ENCODE measurements at regions not wholly inside any gene's neighbourhood (a gene's known extent, or its start where the extent isn't known, plus 50 kb on each side); places are given as distances from the start of the nearest gene placed in this dataset.

DNA sequence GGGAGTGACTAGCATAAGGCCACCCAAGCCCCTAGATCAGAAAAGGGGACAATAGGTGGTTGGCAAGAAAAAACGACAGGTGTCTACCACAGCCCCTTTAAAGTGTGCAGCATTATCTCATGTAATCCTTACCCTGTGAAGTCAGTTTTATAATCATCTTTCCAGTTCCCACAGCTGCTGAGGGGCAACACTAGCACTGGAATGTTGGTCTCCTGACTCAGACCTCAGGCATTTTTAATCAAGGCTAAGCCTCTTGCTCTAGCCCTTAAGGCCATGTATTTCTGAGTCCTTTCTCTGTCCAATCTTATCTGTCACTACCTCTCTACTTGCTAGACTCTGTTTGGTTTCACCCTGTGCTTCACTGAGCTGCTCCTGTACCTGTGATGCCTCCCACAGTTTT is 171.7 kb downstream of the TLE3 start:
- TF ChIP-seq, protein P1, sequence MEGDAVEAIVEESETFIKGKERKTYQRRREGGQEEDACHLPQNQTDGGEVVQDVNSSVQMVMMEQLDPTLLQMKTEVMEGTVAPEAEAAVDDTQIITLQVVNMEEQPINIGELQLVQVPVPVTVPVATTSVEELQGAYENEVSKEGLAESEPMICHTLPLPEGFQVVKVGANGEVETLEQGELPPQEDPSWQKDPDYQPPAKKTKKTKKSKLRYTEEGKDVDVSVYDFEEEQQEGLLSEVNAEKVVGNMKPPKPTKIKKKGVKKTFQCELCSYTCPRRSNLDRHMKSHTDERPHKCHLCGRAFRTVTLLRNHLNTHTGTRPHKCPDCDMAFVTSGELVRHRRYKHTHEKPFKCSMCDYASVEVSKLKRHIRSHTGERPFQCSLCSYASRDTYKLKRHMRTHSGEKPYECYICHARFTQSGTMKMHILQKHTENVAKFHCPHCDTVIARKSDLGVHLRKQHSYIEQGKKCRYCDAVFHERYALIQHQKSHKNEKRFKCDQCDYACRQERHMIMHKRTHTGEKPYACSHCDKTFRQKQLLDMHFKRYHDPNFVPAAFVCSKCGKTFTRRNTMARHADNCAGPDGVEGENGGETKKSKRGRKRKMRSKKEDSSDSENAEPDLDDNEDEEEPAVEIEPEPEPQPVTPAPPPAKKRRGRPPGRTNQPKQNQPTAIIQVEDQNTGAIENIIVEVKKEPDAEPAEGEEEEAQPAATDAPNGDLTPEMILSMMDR (conservative IDR thresholded peaks at IDR 0.05 in 1 of 2, IDR thresholded peaks at IDR 0.05 in 1 of 2; ENCODE audit: low read depth in 1 of 2, low read length in 2 of 2) = no peak
- TF ChIP-seq EZH2 (IDR thresholded peaks at IDR 0.05; ENCODE audit: low read length, missing control alignments) = no peak
